ENCODE measurements at regions not wholly inside any gene's neighbourhood (a gene's known extent, or its start where the extent isn't known, plus 50 kb on each side); places are given as distances from the start of the nearest gene placed in this dataset.

DNA sequence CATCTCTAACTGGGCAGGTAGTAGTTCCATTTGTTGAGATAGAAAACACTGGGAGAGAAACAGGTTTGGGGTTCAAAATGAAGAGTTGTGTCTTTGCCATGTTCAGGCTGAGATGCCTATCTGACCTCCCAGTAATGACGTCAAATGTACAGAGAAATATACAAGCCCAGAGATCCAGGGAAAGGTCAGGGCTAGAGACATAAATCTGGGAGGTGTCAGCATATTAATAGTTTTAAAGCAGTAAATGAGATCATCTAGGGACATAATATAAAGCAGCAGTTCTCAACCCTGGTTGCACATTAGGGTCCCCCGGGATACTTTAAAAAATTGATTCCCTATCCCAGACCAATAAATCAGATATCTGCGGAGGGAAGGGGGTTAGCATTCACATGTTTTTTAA is 501.5 kb downstream of the UQCRFS1 start:
- TF ChIP-seq, protein P1, sequence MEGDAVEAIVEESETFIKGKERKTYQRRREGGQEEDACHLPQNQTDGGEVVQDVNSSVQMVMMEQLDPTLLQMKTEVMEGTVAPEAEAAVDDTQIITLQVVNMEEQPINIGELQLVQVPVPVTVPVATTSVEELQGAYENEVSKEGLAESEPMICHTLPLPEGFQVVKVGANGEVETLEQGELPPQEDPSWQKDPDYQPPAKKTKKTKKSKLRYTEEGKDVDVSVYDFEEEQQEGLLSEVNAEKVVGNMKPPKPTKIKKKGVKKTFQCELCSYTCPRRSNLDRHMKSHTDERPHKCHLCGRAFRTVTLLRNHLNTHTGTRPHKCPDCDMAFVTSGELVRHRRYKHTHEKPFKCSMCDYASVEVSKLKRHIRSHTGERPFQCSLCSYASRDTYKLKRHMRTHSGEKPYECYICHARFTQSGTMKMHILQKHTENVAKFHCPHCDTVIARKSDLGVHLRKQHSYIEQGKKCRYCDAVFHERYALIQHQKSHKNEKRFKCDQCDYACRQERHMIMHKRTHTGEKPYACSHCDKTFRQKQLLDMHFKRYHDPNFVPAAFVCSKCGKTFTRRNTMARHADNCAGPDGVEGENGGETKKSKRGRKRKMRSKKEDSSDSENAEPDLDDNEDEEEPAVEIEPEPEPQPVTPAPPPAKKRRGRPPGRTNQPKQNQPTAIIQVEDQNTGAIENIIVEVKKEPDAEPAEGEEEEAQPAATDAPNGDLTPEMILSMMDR (IDR thresholded peaks at IDR 0.05) = no peak
- no peak for TF ChIP-seq POLR2A (IDR thresholded peaks at IDR 0.05)
